GM19467 (cell line): ENCODE measurements at regions not wholly inside any gene's neighbourhood (a gene's known extent, or its start where the extent isn't known, plus 50 kb on each side); places are given as distances from the start of the nearest gene placed in this dataset.
"Not testable (repeated sequence)": the region's sequence is repeated elsewhere in the genome, so short reads cannot be mapped to it uniquely, and the experiment has no call there.

Source experiments
- ATAC-seq: cut with Tn5 transposase; IDR thresholded peaks from one replicate; pipeline ENCODE4 v1.9.1; 2021; ENCODE audit warnings: mild to moderate bottlenecking, moderate library complexity; ENCODE audit not compliant: unreplicated experiment

DNA sequence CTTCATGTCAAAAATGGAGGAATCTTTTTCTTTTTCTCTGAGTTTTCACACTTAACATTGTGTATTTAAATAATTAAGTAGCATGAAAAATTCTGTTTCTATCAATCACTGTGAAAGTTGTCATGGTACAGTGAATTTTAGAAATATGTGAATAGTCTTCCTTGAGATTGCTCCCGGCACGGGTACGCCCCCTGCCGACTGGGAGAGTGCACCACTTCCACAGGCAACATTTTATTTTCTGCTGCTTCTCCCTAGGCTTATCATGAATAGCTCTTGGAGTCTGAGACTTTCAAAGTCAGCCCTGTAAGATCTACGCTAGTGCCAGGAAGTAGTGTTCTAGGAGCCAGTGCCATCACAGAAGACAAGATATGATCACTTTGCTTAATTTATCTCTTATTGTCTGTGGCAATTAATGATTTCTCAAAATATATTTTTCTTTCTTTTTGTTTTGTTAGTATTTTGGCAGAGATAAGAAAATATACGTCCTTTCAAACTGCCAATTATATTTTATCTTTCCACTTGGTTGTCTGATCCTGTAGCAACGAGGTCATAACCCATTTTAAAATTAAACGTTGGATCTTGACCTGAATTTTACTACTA lies 763.8 kb upstream of the AADAT start:
- peak; percentile 73 for ATAC-seq

DNA sequence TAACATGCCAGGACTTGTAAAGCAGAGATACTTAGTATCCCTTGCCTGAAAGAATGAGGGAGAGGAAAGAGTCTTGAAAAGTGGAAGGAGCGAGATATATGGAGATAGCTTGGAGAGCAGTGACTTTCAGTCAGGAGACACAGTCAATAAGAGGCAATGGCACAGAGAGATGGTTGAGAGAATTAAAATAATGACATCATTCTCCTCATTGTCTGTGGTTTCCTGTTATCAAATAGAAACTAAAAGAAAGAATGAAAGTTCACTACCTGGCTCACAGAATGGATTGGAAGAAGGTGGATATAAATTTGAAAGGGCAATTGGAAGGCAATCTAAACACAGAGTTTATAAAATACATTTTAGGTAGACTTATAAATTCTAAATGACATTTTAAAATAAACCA lies 760.2 kb upstream of the AADAT start:
- no peak for ATAC-seq

DNA sequence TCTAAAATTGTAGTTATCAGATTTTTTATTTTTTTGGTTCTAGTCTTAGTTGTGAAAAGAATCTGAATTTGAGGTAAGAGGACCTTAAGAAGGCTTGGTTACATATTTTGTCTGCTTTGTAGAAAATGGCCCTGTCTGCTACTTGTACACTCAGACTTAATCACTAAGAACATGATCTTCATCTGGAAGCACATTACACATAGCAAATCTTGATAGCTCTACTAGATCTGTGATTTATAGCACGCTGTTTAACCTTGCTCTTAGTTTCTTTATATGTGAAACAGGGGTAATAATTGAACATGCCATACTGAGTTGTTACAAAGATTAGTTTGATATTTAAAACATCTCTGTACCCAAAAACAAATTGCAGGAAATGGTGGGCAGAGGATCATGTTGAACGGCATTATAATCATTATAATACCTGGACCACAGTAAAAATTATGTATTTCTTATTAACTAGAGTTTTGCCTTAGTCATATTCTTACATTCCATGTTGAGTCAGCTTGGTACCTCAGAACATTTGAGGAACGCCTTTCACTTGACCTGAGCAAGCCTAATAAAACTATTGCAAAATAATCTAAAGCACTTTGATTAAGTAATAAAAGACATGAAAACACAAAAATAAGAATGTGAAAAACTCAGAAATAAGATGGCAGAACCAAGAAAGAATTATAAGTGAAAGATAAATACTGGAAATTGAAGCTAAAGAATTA lies 738.0 kb upstream of the AADAT start:
- ATAC-seq, result no peak

DNA sequence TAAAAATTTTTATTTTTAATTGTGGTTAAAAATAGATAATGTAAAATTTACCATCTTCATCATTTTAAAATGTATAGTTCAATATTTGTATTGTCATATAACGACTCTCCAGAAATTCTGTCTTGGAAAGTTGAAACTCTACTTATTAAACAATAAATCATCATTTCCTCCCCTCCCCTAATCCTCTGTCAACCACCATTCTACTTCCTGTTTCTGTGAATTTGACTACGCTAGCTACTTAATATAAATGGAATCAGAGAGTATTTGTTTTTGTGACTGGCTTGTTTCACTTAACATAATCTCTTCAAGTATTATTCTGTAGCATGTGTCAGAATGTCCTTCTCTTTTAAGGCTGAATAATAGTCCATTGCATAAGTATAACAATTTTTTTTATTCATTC lies 729.0 kb upstream of the AADAT start:
- ATAC-seq, result no peak

DNA sequence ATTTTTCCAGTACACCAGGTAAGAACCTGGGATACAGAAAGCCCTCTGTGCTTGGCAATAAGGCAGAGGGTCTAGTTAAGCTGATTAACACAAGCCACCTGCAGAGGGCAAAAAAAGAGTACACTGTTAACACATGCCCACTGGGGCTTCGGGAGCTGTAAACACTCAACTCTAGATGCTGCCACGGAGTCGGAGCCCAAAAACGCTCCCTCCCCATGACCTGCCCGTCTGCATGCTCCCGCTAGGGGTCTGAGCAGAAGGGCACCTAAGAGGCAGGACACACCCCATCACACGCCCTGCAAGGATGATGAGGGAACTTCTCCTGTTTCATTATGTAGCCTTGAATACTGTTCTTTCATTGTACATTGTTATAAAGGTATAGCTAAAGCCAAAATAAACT lies 715.6 kb upstream of the AADAT start:
- no peak for ATAC-seq

DNA sequence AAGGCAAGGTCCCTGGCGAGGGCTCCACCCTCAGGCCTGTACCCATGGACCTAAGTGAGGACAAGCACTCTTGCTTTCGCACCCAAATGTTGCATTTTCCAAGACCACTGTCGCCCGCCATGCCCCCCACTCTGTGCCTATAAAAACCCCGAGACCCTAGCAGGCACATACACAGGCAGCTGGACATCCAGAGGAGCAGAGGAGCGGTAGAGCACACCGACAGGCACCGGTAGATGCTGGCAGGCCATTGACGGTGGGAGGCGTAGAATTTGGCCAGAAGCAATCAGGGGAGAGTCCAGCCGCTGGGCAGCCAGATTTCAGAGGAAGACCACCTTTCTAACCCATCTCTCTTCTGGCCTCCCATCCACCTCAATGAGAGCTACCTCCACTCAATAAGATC lies 715.2 kb upstream of the AADAT start:
- no peak for ATAC-seq

DNA sequence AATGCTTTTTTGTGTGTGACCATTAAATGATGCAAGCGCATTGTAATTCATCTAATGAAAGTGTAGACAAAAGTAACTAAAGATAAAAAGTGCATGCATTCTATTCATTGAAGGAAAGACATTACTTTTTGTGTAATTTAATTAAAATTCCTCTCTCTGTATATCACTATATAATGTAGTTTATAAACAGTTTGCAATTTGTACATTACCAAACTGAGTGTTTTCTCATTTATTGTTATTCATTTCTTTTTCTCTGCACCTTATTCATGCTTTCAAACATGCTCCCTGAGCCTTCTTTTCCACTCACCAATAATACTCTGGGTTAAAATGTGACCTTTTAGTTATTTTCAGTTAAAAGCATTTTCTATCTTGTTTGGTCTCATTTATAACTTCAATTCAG lies 713.7 kb upstream of the AADAT start:
- no peak for ATAC-seq

DNA sequence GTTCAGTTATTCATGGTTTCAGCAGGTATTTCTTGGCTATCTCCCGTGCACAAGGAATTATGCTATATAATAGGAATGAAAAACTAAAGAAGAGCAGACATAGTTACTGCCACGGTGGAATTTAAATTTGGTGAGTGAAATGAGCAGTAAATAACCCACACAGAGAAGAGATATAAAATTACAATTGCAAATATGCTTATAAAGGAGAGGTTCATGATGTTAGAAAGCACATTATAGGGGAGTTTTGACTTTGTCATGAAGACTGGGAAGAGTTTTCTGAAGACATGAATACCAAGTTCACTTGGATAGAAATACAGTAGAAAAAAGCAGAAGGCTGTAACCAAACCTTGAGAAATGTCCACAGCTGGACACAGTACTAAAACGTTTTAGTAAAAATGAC lies 712.0 kb upstream of the AADAT start:
- ATAC-seq, result no peak

DNA sequence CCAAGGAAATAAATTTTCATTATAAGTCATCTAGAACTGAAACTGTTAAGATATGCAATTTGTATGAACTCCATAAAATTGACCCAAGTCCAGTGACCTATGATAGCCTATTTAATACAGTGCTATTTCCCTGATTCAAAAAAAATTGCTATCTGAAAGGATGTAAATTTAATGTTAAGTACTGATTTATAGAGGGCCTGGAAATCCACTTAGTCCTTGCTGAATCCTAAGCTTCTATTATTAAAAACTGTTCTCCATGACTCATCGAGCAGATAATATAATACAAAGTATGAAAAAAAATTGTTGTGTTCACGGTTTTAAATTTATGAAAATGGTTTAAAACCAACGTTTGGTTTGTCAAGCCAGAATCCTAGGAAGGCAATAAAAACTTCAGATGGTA lies 704.8 kb upstream of the AADAT start:
- ATAC-seq, result no peak

DNA sequence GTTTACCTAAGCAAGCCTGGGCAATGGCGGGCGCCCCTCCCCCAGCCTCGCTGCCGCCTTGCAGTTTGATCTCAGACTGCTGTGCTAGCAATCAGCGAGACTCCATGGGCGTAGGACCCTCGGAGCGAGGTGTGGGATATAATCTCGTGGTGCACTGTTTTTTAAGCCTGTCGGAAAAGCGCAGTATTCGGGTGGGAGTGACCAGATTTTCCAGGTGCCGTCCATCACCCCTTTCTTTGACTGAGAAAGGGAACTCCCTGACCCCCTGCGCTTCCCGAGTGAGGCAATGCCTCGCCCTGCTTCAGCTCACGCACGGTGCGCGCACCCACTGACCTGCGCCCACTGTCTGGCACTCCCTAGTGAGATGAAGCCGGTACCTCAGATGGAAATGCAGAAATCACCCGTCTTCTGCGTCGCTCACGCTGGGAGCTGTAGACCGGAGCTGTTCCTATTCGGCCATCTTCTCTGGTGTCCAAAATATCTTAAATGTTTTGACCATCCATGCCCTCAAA lies 698.8 kb upstream of the AADAT start:
- ATAC-seq, result not testable (repeated sequence)

DNA sequence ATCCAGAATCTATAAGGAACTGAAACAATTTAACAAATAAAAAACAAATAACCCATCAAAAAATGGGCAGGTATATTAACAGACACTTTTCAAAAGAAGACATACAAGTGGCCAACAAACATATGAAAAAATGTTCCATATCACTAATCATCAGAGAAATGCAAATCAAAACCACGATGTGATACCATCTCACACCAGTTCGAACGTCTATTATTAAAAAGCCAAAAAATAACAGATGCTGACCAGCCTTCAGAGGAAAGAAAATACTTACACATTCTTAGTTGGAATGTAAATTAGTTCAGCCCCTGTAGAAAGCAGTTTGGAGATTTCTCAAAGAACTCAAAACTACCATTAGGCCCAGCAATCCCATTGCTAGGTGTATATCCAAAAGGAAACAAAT lies 687.9 kb upstream of the AADAT start:
- ATAC-seq, result no peak

DNA sequence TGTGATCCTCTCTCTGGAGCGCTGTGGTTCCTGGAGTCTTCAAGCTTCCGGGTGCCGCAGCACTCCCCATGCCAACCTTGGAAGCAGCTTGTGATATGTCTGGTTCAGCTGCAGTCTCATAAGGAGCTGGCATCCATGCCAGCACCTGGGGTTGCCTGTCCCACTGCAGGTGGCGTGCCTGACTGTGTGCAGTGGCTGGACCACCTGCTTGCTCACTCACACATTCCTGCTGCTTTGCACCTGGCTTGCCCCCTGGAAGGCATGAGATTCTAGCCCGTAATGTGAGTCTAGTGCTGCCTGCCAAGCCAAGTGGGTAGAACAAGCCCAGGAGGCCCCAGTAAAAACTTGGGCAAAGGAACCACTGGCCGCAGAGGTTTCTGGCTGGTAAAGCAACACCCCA lies 687.2 kb upstream of the AADAT start:
- ATAC-seq, result no peak

DNA sequence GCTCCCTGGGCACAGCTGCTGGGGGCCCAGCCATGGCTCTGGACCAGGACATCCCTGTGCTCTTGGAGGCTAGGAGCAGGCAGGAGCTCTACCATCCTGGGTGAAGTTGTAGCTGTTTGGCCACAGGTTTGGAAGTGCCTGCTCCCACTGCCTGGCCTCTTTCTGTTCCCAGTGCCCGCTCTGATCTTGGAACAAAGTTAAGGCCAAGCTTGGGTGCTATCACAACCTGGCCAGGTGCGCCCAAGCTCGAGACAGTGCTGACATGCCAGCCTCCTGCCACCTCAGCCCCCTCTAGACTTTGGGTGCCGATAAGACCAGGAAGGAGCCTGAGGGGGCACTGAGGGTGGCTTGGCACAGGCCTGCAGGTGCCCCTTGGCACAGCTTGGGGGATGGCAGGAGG lies 686.1 kb upstream of the AADAT start:
- no peak for ATAC-seq

DNA sequence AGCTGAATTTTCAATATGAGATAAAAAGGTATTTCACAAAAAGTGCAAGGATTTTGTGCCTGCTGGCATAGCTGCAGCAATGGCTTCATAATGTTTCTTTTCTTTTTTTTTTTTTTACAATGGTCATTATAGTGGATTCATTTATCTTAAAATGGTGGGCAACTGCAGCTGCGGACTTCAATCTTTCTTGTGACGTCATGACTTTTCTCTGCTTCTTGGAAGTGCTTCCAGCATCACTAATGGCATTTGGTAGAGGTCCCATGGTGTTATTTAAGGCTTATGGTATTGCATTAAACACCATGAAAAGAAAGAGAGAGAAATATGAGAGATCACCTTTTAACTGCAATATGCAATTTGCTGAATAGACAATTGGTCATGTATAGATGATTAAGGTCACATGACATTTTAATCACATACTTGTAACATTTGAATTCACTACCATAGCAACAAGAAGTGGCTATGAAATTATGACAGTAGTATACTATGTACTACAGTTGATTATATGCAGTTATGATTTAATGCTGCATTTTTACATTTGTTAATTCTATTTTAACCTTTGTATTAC lies 684.0 kb upstream of the AADAT start:
- no peak for ATAC-seq

DNA sequence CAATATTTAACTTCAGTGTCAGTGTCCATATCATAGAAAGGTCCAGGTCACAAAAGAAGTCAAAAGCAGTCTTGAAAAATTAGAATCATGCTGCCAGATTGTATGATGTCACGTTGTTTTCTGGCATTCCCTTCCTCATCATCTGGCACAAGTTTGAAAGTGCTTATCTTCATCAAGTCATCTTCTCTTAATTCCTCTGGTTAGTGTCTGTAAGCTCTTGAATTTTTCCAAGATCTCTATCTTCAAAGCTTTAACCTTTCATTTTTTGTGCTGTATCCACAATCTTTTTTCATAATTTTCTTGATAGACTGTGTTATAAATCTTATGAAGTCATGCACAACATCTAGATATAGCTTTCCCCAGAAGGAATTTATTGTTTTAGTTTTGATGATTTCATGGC lies 682.7 kb upstream of the AADAT start:
- no peak for ATAC-seq

DNA sequence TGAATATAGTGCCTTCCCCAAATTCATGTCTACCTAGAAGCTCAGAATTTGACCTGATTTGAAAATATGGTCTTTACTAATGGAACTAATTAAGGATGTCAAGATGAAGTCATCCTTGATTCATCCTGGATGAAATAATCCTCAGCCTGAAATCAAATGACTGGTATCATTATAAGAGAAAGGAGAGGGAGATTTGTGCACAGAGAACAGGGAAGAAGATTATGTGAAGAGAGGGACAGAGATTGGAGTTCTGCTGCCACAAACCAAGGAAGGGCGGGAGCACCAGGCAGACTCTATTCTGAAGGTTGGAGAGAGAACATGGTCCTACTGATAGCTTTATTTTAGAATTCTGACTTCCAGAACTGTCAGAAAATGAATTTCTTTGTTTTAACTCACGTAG lies 680.9 kb upstream of the AADAT start:
- ATAC-seq, result no peak

DNA sequence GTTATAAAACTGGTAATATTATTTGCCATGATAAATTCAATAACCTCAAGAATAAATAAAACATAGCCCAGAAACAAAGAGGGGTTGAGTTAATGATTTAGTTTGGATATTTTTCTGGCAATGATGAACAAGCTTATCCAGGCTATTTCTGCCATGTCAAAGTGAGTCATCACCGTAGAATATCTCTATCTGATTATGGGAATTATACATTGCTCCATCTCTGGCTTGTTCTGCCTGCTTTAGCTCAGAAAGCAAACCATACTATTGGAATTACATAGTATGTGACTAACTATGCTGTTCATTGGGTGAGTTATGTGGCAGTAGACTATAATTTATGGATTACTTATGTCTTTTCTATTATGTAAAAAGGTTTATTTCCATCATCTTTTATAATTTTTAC lies 680.1 kb upstream of the AADAT start:
- no peak for ATAC-seq

DNA sequence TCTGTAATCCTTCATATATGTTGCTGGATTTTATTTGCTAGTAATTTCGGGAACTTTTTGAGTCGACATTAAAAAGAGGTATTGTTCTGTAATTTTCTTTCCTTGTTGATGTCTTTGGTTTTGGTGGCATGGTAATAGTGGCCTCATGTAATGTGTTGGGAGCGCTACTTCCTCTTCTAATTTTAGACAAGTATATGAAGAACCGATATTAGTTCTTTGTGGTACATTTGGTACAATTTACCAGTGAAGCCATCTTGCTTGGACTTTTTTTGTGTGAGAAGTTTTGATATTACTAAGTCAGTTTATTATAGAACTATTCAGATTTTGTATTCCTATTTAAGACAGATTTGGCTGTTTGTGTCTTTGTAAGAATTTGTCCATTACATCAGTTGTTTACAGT lies 669.2 kb upstream of the AADAT start:
- no peak for ATAC-seq

DNA sequence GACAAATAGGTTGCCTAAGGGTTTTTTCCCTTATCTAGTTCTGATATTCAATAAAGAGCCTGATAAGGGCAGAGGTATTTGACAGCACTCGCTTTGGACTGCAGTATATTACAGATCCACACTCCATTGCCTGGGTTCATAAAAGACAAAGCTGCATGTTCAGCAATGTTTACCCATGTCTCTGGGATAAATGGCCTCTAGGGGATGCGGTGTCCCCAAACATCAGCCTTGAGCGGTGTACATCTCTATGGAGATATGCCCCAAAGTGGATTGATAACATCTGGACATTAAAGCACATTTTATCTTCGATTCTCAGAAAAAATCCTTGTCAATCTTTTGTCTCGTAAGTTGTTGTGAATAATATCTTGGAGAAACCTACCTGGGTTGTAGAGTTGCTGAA lies 660.8 kb upstream of the AADAT start:
- ATAC-seq, result no peak

DNA sequence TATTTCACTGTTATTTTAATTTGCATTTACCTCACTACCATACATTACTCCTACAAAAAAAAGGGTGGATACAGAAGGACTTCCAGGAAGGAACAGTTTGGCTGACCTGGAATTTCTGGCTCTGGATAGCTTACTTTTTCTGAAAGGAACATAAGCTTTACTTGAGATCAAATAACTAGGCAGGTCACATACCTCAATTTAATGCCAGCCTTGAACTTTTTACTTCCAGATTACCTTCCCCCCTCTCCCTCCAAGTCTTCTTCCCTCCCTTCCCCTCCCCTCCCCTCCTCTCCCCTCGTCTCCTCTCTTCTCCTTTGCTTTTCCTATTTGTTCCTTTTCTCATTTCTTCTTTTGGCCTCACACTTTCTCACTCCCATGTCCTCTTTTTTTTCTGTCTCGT lies 659.2 kb upstream of the AADAT start:
- no peak for ATAC-seq

DNA sequence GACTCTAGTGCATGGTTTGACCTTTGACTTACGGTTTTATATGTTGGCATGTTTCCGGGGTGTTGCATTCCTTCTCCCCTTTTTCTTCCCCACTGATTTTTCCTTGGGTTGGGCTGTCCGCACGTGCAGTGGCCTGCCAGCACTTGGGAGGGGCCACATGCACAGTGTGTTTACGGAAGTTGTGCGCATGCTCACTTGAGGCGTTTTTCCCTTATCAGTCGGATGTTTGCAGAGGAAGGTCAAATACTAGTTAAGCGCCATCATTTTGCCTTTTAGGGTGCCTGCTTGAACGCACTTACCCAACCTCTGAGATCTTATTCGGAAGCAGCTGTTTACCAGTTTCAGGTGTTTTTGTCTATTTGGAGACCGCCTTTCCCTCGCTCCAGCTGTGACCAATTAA lies 653.9 kb upstream of the AADAT start:
- ATAC-seq, result no peak

DNA sequence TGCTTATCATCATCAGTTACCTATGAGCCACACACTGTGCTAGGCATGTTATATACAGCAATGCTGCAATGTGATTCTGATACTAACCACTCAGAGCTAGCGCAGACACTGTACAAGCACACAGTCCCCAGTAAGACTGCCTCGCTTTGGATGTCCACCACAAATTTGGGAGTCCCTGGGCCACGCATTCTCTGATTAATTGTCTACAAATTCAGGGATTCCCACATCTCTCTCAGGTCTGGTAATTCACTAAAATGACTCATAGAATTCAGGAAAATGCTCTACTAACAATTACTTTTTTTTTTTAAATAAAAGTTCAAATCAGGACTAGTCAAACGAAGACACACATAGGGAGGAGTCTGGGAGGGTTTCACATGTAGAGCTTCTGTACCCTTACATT lies 652.1 kb upstream of the AADAT start:
- ATAC-seq, result no peak

DNA sequence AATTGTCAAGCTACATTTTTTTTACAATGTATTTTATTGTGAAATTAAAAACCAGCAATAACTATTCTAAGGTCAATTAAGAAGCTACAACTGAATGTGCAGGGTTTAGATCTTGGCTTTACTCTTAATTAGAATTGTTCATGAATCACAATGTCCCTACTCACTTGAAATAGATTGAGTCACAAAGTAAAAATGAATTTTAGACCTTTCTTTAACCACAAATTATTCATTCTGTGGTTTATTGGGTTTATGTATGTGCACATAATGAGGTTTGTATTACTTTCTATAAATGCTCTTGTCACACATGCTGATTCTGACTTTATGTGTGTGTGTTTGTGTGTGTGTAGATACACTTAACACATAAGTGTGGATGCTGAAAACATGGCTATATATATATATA lies 647.0 kb upstream of the AADAT start:
- no peak for ATAC-seq
